Hepatocyte (in vitro differentiated cells): ENCODE measurements at regions not wholly inside any gene's neighbourhood (a gene's known extent, or its start where the extent isn't known, plus 50 kb on each side); places are given as distances from the start of the nearest gene placed in this dataset.

Experiments
- DNase-seq: peaks from one replicate; pipeline ENCODE4 v3.0.0-alpha.2; 2016; ENCODE audit warnings: low spot score
- H2AFZ ChIP-seq: fragments of 200-600 bp; sonication (generic); 2 replicates; pipeline ENCODE4 v1.6.0; 2016; ENCODE audit warnings: antibody characterized with exemption, mild to moderate bottlenecking
- H3K27ac ChIP-seq: fragments of 200-600 bp; sonication (generic); 2 replicates; pipeline ENCODE4 v1.5.1; 2016; ENCODE audit warnings: mild to moderate bottlenecking
- H3K27me3 ChIP-seq: fragments of 200-600 bp; sonication (generic); 2 replicates; pipeline ENCODE4 v1.6.1; 2016
- H3K36me3 ChIP-seq: fragments of 200-600 bp; sonication (generic); replicated peaks from 2 replicates; pipeline ENCODE4 v1.5.1; 2016; ENCODE audit warnings: low read depth; ENCODE audit not compliant: insufficient read depth
- H3K4me1 ChIP-seq: fragments of 200-600 bp; sonication (generic); 2 replicates; pipeline ENCODE4 v1.5.1; 2016; ENCODE audit warnings: mild to moderate bottlenecking, moderate library complexity; ENCODE audit not compliant: insufficient read depth
- H3K4me2 ChIP-seq: fragments of 200-600 bp; sonication (generic); 2 replicates; pipeline ENCODE4 v1.6.0; 2016
- H3K4me3 ChIP-seq: fragments of 200-600 bp; sonication (generic); 2 replicates; pipeline ENCODE4 v1.5.1; 2016; ENCODE audit warnings: mild to moderate bottlenecking
- H3K79me2 ChIP-seq: fragments of 200-600 bp; sonication (generic); 2 replicates; pipeline ENCODE4 v1.6.0; 2017; ENCODE audit warnings: mild to moderate bottlenecking
- H3K9me2 ChIP-seq: fragments of 200-600 bp; sonication (generic); replicated peaks from 2 replicates; pipeline ENCODE4 v1.6.0; 2017; ENCODE audit warnings: mild to moderate bottlenecking; ENCODE audit not compliant: insufficient read depth
- H3K9me3 ChIP-seq: fragments of 200-600 bp; sonication (generic); 2 replicates; pipeline ENCODE4 v1.5.1; 2016; ENCODE audit warnings: low read depth, mild to moderate bottlenecking
- H4K20me1 ChIP-seq: fragments of 200-600 bp; sonication (generic); 2 replicates; pipeline ENCODE4 v1.6.0; 2016; ENCODE audit warnings: mild to moderate bottlenecking; ENCODE audit not compliant: insufficient read depth, poor library complexity, severe bottlenecking
- EZH2 ChIP-seq: fragments of 200-600 bp; sonication (generic); IDR thresholded peaks from 2 replicates; pipeline ENCODE4 v1.6.1; 2016; ENCODE audit warnings: antibody characterized with exemption, mild to moderate bottlenecking, borderline replicate concordance
- EZH2phosphoT487 ChIP-seq: fragments of 200-600 bp; sonication (generic); IDR thresholded peaks from one replicate; pipeline ENCODE4 v1.6.1; 2018; ENCODE audit warnings: antibody characterized with exemption, mild to moderate bottlenecking, low read depth, moderate library complexity; ENCODE audit not compliant: unreplicated experiment, severe bottlenecking
- WGBS: methylation state at CpG from one replicate; pipeline ENCODE4 v1.1.6; 2016; ENCODE audit warnings: low lambda C conversion rate; ENCODE audit errors: missing lambda C conversion rate; 5-methylcytosine and 5-hydroxymethylcytosine counted together
- TF ChIP-seq, protein P1 (sequence below): fragments of 200-600 bp; sonication (generic); IDR thresholded peaks from 2 replicates; pipeline ENCODE4 v1.5.1; 2016; ENCODE audit warnings: antibody characterized with exemption, mild to moderate bottlenecking; ENCODE audit not compliant: poor library complexity

DNA sequence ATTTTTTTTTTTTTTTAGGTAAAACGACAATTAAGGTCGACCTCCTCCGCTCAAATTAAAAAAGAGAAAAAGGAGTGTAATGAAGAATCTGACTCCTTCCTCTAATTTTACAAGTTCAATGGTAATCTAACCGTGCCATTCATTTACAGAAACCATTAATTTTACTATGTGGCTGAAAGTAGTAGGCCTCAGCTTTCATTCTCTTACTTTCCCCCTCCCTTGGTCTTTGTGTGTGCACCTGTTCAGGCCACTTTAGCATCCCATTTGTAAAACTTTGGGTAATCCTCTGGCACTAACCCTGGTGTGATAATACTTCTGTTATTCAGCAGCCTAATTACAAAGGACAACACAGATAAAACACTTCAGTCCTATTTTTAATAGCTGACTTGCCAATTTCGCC is 128.1 kb downstream of the ASCL1 start:
- Histone ChIP-seq H3K36me3 (no peaks in the 10 kb centered on the region), H3K79me2 (no peaks in the 10 kb centered on the region), H3K27me3 (no peaks in the 10 kb centered on the region), H2AFZ (no peak overlapping the region), H3K27ac (no peak overlapping the region), H3K9me3 (no peaks in the 10 kb centered on the region), H3K4me3 (no peak overlapping the region), H3K4me2 (no peak overlapping the region), H3K9me2 (no peaks in the 10 kb centered on the region), H4K20me1 (no peaks in the 10 kb centered on the region), H3K4me1 (no peaks in the 10 kb centered on the region)
- no peak for TF ChIP-seq EZH2
- no peak for TF ChIP-seq EZH2phosphoT487
- TF ChIP-seq, protein P1, sequence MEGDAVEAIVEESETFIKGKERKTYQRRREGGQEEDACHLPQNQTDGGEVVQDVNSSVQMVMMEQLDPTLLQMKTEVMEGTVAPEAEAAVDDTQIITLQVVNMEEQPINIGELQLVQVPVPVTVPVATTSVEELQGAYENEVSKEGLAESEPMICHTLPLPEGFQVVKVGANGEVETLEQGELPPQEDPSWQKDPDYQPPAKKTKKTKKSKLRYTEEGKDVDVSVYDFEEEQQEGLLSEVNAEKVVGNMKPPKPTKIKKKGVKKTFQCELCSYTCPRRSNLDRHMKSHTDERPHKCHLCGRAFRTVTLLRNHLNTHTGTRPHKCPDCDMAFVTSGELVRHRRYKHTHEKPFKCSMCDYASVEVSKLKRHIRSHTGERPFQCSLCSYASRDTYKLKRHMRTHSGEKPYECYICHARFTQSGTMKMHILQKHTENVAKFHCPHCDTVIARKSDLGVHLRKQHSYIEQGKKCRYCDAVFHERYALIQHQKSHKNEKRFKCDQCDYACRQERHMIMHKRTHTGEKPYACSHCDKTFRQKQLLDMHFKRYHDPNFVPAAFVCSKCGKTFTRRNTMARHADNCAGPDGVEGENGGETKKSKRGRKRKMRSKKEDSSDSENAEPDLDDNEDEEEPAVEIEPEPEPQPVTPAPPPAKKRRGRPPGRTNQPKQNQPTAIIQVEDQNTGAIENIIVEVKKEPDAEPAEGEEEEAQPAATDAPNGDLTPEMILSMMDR: no peak
- WGBS: 82% methylated on average over 5 of the region's 5 CpGs
- DNase-seq: no peak

DNA sequence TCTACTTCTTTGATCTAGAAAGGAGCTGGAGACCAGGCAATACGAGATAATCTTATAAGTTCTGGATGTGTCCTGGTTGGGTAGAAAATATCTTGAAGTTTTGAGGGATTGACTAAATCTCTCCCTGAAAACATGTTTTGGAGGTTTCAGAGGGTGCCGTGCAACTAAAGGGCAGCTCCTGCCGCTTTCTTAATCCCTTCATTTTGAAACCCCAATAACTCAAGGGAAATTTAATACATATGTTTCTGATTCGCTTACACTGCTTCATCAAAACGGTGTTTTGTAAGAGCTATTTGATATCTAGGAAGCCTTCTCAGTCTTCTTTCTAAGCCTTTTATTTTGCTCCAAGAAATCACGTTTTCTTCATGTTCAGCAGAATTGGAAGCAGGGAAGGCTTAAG is 129.0 kb downstream of the ASCL1 start:
- H4K20me1 ChIP-seq: no peaks in the 10 kb centered on the region
- TF ChIP-seq, protein P1: no peak
- TF ChIP-seq EZH2phosphoT487: no peak
- no peak for TF ChIP-seq EZH2
- no peak for DNase-seq
- H3K4me2 ChIP-seq: no peak overlapping the region
- WGBS: 63% methylated on average over 6 of the region's 6 CpGs
- no peaks in the 10 kb centered on the region for H3K9me3 ChIP-seq
- H3K27me3 ChIP-seq: no peaks in the 10 kb centered on the region
- no peaks in the 10 kb centered on the region for H3K9me2 ChIP-seq
- no peak overlapping the region for H2AFZ ChIP-seq
- H3K4me1 ChIP-seq: no peaks in the 10 kb centered on the region
- no peak overlapping the region for H3K4me3 ChIP-seq
- H3K36me3 ChIP-seq: no peaks in the 10 kb centered on the region
- H3K27ac ChIP-seq: no peak overlapping the region
- no peaks in the 10 kb centered on the region for H3K79me2 ChIP-seq

DNA sequence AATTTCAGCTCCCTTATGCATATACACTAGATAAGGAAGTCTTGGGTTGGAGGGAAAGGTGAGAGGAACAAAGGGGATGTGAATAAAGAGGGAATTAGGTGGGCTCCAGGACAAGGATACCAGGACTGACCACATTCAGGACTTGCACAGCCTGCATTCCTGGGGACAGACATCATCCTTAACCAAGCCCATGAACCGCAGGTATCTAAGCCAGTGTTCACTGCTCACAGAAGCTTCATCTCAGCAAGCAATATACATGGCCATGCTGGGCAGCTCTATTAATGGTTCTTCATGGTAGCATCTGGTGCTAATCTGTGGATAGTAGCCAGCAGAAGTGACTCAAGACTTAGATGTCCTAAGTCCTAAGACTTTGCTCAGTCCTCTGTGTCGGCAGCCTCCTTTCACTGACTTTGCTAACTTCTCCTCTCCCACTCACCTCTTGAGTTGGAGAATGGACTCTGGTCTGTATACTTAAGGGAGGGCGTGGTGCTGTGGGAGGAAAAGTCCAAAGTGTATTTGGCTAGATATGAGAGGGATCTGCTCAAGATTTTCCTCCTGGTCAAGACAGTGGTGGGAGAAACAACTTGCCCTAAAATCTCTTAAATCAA is 136.1 kb downstream of the ASCL1 start:
- no peaks in the 10 kb centered on the region for H3K9me3 ChIP-seq
- no peaks in the 10 kb centered on the region for H3K27me3 ChIP-seq
- peak overlapping the region; percentile 47 for H3K4me2 ChIP-seq
- H3K27ac ChIP-seq: peak overlapping the region; percentile 76
- H3K36me3 ChIP-seq: no peaks in the 10 kb centered on the region
- H3K79me2 ChIP-seq: no peaks in the 10 kb centered on the region
- H4K20me1 ChIP-seq: no peaks in the 10 kb centered on the region
- H3K9me2 ChIP-seq: no peaks in the 10 kb centered on the region
- WGBS: 46% methylated on average over 3 of the region's 3 CpGs
- TF ChIP-seq, protein P1: no peak
- TF ChIP-seq EZH2phosphoT487: no peak
- TF ChIP-seq EZH2: no peak
- H3K4me3 ChIP-seq: no peak overlapping the region
- H2AFZ ChIP-seq: no peak overlapping the region
- DNase-seq: peak; percentile 72
- peaks cover 6% of the 10 kb centered on the region for H3K4me1 ChIP-seq
